HG02610 (cell line): ENCODE measurements at regions not wholly inside any gene's neighbourhood (a gene's known extent, or its start where the extent isn't known, plus 50 kb on each side); places are given as distances from the start of the nearest gene placed in this dataset.
"Not testable (repeated sequence)": the region's sequence is repeated elsewhere in the genome, so short reads cannot be mapped to it uniquely, and the experiment has no call there.

Experiments used
- ATAC-seq: cut with Tn5 transposase; IDR thresholded peaks from one replicate; pipeline ENCODE4 v1.9.1; 2021; ENCODE audit warnings: mild to moderate bottlenecking, moderate library complexity; ENCODE audit not compliant: unreplicated experiment

- no peak for ATAC-seq
Measured at GRCh38 chr15:66864086-66864830, 162.2 kb downstream of the SMAD6 start.

- ATAC-seq = no peak
Measured at GRCh38 chr15:66864871-66865281, 162.8 kb downstream of the SMAD6 start.

- ATAC-seq = peak; percentile 77
Measured at GRCh38 chr15:66865622-66866611, 163.9 kb downstream of the SMAD6 start.

DNA sequence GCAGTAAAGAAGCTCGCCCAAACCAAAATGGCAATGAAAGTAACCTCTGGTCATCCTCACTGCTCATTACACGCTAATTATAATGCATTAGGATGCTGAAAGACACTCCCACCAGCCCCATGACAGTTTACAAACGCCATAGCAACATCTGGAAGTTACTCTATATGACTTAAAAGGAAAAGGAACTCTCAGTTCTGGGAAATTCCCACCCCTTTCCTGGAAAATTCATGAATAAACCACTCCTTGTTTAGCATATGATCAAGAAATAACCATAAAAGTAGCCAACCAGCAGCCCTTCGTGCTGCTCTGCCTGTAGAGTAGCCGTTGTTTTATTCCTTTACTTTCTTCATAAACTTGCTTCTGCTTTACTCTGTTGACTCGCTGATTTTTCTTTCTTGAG, 164.6 kb downstream of the SMAD6 start:
- ATAC-seq = no peak

GRCh38 chr15:66868918-66869317, 166.9 kb downstream of the SMAD6 start:
- no peak for ATAC-seq

DNA sequence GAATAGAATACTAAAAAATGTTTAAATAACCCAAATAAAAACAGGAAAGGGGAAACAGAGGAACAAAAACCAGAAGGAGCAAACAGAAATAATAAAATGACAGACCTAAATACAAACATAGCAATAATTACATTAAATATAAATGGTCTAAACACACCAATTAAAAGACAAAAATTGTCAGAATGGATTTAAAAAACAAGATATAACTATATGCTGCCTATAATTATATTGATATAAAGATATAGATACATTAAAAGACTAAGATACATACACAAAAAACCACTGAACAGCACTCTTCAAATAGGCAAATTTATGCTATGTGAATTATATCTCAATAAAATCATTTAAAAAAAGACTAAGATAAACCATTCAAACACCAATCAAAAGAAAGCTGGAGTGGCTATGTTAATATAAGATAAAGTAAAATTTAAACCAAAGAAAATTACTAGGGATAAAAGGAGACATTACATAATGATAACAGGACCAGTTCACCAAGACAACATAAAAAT, 168.9 kb downstream of the SMAD6 start:
- ATAC-seq = no peak

DNA sequence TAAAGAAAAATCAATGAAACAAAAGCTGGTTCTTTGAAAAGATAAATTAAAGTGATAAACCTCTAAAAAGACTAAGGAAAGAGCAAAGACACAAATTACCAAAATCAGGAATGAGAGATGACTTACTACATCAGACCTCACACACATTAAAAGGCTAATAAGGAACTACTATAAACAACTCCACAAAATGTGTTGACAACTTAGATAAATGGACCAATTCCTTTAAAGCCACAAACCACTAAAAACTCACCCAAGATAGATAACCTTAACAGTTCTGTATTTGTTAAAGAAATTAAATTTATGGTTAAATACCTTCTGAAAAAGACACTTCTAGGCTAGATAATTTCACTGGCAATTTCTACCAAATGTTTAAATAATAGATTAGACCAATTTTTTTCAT, 170.4 kb downstream of the SMAD6 start:
- no peak for ATAC-seq

DNA sequence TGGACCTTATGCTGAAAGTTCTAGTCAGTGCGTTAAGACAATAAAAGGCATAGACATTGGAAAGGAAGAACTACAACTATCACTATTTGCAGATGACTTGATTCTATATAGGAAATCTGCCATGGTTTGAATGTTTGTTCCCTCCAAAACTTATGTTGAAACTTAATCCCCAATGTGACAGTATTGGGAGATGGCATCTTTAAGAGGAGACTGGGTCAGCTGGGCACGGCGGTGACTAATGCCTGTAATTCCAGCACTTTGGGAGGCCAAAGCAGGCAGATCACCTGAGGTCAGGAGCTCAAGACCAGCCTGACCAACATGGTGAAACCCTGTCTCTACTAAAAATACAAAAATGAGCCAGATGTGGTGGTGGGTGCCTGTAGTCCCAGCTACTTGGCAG, 171.3 kb downstream of the SMAD6 start:
- ATAC-seq = not testable (repeated sequence)

GRCh38 chr15:66873856-66874255, 171.8 kb downstream of the SMAD6 start:
- no peak for ATAC-seq

DNA sequence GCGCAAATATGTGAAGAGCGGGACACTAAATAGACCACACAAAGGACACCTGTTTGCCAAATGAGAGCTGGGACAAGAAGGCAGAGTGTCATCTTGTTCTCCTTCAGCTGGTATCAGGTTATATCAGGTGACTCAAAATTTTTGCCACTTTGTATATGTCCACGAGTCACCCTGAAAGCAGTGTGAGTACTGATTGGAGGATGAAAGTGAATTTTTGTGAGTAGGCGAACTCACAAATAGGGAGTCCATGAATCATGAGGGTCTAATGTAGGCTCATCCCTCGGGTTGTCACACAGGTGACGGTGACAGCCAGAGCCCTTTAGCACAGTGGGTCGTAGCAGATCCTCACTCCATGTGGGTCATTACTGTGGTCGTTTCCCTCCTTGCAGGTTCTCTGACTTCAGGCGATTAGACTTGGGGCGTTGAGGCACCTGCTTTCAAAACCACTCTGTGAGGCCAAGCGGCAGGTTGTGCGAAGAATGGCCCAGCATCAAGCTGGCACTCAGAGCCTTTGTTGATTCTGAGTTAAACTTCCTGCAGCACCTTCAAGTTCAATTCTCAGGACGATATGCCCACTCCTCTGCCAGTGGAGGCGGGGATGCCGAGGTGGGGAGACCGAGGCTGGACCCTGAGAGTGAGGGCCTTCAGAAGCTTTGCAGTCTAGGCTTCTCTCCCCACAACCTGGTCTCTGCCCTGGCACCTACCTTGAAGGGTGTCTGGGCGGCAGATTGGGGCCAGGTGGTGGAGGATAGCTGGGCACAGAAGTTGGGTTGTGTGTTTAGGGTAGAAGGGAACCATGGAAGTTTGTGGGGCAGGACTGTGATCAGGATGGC, 173.8 kb downstream of the SMAD6 start:
- ATAC-seq = no peak

DNA sequence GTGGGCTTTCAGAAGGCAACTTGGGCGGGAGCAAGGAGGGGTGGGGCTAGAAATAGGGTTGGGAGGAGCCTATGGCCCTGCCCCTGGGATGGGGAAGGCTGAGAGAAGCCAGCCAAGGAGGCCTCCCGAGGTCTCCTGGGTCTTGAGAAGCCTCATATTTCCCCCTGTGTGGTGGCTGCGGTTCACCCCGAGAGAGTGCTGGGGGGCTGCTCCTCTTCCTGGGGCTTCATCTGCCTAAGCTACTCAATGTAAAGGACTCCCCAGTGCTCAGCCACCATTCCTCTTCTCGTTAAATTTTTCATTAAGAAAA, 174.3 kb downstream of the SMAD6 start:
- no peak for ATAC-seq

- no peak for ATAC-seq
Measured at GRCh38 chr15:66876731-66877476, 174.9 kb downstream of the SMAD6 start.

- no peak for ATAC-seq
Measured at GRCh38 chr15:66877477-66878271, 175.6 kb downstream of the SMAD6 start.

DNA sequence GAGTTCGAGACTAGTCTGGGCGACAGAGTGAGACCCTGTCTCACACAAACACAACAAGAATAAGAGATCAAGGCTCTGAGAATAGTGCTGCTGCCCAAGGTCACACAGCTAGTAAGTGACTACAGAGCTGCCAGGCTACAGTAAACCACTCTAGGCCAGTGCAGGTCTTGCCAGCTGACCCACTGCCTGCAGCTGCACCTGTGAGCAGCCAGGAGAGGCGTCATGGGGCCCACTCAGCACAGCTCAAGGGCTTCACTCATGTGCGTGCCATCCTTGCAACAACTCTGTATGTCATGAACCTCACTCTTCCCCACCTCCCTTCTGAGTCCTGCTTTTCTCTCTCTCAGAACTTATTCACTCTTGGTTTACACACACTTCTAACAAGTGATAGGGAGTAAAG, 176.7 kb downstream of the SMAD6 start:
- no peak for ATAC-seq

DNA sequence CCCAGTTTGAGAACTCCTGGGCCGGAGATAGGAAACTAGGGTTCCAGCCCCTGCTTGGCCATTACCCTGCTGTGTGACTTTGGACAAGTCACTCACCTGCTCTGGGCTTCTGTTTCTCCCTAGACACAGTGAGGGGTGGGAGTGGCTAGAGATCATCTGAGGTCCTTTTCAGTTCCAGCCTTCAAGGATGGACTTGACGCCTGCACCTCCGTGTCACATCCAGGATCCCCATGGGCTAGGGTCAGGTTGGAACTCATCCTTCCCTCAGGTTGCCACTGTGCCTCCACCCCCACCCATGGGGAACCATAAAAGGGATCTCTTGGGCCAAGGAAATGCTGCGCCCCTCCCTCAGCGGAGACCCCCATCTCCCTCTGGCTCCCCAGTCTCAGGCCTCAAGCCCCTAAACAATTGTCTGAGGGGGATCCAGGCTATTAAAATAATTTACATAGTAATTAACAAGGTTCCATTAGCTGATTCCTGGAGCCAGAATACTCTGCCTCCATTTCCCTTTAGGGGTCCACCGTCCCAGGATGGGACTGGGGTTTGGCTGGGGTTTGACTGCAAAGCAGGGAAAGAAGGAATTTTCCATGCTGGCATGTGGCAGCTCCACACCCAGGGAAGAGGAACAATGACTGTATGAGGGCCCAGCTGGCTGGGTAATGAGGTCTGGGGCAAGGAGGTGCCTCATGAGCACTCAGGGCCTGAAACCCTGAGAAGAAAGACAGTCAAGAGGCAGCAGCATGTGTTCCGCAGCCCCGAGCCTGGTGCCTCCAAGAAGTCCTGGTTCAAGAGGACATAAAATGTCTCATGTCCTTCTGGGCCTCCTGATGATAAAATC, 177.7 kb downstream of the SMAD6 start:
- no peak for ATAC-seq

DNA sequence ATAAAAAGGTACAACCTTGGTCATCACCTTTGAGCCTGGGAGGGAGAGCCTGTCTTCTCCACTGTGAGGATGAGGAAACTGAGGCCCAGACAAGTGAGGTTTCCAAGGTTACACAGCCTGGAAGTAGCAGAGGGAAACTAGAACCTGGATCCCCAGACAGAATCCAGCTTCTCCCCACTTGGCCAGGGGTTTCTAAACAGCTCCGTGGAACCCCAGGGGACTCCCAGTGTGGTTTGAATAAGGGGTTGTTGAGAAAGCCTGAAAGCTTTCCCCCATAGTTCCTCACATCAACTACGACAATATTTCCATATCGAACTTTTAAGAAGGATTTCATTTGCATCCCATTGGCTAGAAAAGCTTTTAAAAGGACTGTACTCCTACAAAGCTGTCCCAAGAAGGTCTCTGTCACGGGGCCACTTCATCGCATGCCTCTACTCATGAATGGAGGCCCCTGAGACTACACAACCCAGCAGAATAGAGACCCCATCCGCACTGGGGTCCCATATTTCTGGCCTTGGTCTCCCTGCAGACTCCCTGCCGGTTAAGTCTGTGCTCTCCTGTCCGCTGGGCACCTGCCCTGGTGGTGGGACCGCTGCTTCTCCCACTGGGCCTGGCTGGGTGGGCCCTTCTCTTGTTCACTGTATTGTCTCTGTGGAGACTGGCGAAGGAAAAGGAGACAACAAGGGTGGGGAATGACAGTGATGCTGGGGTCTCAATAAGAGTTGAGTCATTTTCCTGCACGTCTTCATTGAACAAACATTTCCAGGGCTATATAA, 178.5 kb downstream of the SMAD6 start:
- ATAC-seq = no peak

GRCh38 chr15:66881173-66881905, 179.3 kb downstream of the SMAD6 start:
- no peak for ATAC-seq
